Stimulated activated memory B cell treated with anti-CD40 and anti-IgM and Interleukin-4, amounts not matched to agents 10 μg/mL and 1 μg/mL and 100 μg/mL, for 72 hours (primary cell): ENCODE measurements at regions not wholly inside any gene's neighbourhood (a gene's known extent, or its start where the extent isn't known, plus 50 kb on each side); places are given as distances from the start of the nearest gene placed in this dataset.
"Not testable (repeated sequence)": the region's sequence is repeated elsewhere in the genome, so short reads cannot be mapped to it uniquely, and the experiment has no call there.

Source experiments
- ATAC-seq: fragments of 150-1000 bp; cut with Tn5 transposase; 2 replicates; pipeline ENCODE4 v1.10.0; 2021
- H3K27ac Mint-ChIP-seq: one replicate; pipeline ENCODE4 v1.8.0; 2022; ENCODE audit warnings: mild to moderate bottlenecking, mixed read lengths
- H3K27me3 Mint-ChIP-seq: one replicate; pipeline ENCODE4 v1.8.0; 2022; ENCODE audit warnings: mixed read lengths
- H3K36me3 Mint-ChIP-seq: one replicate; pipeline ENCODE4 v1.8.0; 2022; ENCODE audit warnings: mixed read lengths
- H3K4me1 Mint-ChIP-seq: one replicate; pipeline ENCODE4 v1.8.0; 2022; ENCODE audit warnings: mixed read lengths
- H3K4me3 Mint-ChIP-seq: one replicate; pipeline ENCODE4 v1.8.0; 2022; ENCODE audit warnings: mild to moderate bottlenecking, moderate library complexity, mixed read lengths
- H3K9me3 Mint-ChIP-seq: one replicate; pipeline ENCODE4 v1.8.0; 2022; ENCODE audit warnings: mixed read lengths

- no peaks in the 10 kb centered on the region for H3K9me3 Mint-ChIP-seq
- no peak overlapping the region for H3K27ac Mint-ChIP-seq
- H3K27me3 Mint-ChIP-seq, result no peaks in the 10 kb centered on the region
- H3K4me1 Mint-ChIP-seq, result no peaks in the 10 kb centered on the region
- no peak for ATAC-seq
- no peaks in the 10 kb centered on the region for H3K36me3 Mint-ChIP-seq
- H3K4me3 Mint-ChIP-seq, result no peak overlapping the region
Measured at GRCh38 chr2:40629768-40630434, 178.0 kb upstream of the SLC8A1 start.

- Mint-ChIP-seq H3K9me3 (no peaks in the 10 kb centered on the region), H3K4me1 (no peaks in the 10 kb centered on the region), H3K4me3 (no peak overlapping the region), H3K27me3 (no peaks in the 10 kb centered on the region), H3K36me3 (no peaks in the 10 kb centered on the region), H3K27ac (no peak overlapping the region)
- no peak for ATAC-seq
Measured at GRCh38 chr2:40639320-40639719, 187.4 kb upstream of the SLC8A1 start.

- H3K36me3 Mint-ChIP-seq, result no peaks in the 10 kb centered on the region
- H3K4me3 Mint-ChIP-seq, result no peak overlapping the region
- H3K27me3 Mint-ChIP-seq, result no peaks in the 10 kb centered on the region
- ATAC-seq, result no peak
- H3K4me1 Mint-ChIP-seq, result no peaks in the 10 kb centered on the region
- no peaks in the 10 kb centered on the region for H3K9me3 Mint-ChIP-seq
- H3K27ac Mint-ChIP-seq, result no peak overlapping the region
Measured at GRCh38 chr2:40642237-40642636, 190.3 kb upstream of the SLC8A1 start.

- H3K4me1 Mint-ChIP-seq, result no peaks in the 10 kb centered on the region
- no peaks in the 10 kb centered on the region for H3K9me3 Mint-ChIP-seq
- ATAC-seq, result no peak
- H3K27me3 Mint-ChIP-seq, result no peaks in the 10 kb centered on the region
- no peak overlapping the region for H3K4me3 Mint-ChIP-seq
- no peak overlapping the region for H3K27ac Mint-ChIP-seq
- no peaks in the 10 kb centered on the region for H3K36me3 Mint-ChIP-seq
Measured at GRCh38 chr2:40642726-40643125, 190.8 kb upstream of the SLC8A1 start.

- no peaks in the 10 kb centered on the region for H3K4me1 Mint-ChIP-seq
Measured at GRCh38 chr2:40646642-40647041, 194.8 kb upstream of the SLC8A1 start.

GRCh38 chr2:40652155-40652554 lies 200.3 kb upstream of the SLC8A1 start:
- Mint-ChIP-seq H3K4me3 (no peak overlapping the region), H3K27me3 (no peaks in the 10 kb centered on the region), H3K36me3 (no peaks in the 10 kb centered on the region), H3K4me1 (no peaks in the 10 kb centered on the region), H3K9me3 (no peaks in the 10 kb centered on the region), H3K27ac (no peak overlapping the region)
- ATAC-seq, result no peak

More at GRCh38 chr2:40646642-40647041, 194.8 kb upstream of the SLC8A1 start:
- Mint-ChIP-seq H3K9me3 (no peaks in the 10 kb centered on the region), H3K36me3 (no peaks in the 10 kb centered on the region), H3K27ac (no peak overlapping the region), H3K27me3 (no peaks in the 10 kb centered on the region), H3K4me3 (no peak overlapping the region)
- no peak for ATAC-seq

- Mint-ChIP-seq H3K36me3 (no peaks in the 10 kb centered on the region), H3K27ac (no peak overlapping the region), H3K4me1 (no peaks in the 10 kb centered on the region), H3K27me3 (no peaks in the 10 kb centered on the region), H3K9me3 (no peaks in the 10 kb centered on the region), H3K4me3 (no peak overlapping the region)
- ATAC-seq, result no peak
Measured at GRCh38 chr2:40653829-40654228, 201.9 kb upstream of the SLC8A1 start.

- Mint-ChIP-seq H3K4me1 (no peaks in the 10 kb centered on the region), H3K9me3 (no peaks in the 10 kb centered on the region), H3K27me3 (no peaks in the 10 kb centered on the region), H3K27ac (no peak overlapping the region), H3K36me3 (no peaks in the 10 kb centered on the region), H3K4me3 (no peak overlapping the region)
- no peak for ATAC-seq
Measured at GRCh38 chr2:40654346-40654745, 202.5 kb upstream of the SLC8A1 start.

GRCh38 chr2:40658941-40659340 lies 207.1 kb upstream of the SLC8A1 start:
- H3K4me3 Mint-ChIP-seq, result no peak overlapping the region
- no peak overlapping the region for H3K27ac Mint-ChIP-seq
- no peaks in the 10 kb centered on the region for H3K9me3 Mint-ChIP-seq
- H3K27me3 Mint-ChIP-seq, result no peaks in the 10 kb centered on the region
- ATAC-seq, result no peak
- H3K4me1 Mint-ChIP-seq, result no peaks in the 10 kb centered on the region
- no peaks in the 10 kb centered on the region for H3K36me3 Mint-ChIP-seq

GRCh38 chr2:40665493-40666232 lies 213.8 kb upstream of the SLC8A1 start:
- H3K4me1 Mint-ChIP-seq, result no peaks in the 10 kb centered on the region
- H3K36me3 Mint-ChIP-seq, result no peaks in the 10 kb centered on the region
- peaks cover 3% of the 10 kb centered on the region for H3K9me3 Mint-ChIP-seq
- H3K27ac Mint-ChIP-seq, result no peak overlapping the region
- H3K4me3 Mint-ChIP-seq, result no peak overlapping the region
- no peak for ATAC-seq
- no peaks in the 10 kb centered on the region for H3K27me3 Mint-ChIP-seq

GRCh38 chr2:40666398-40666797 lies 214.5 kb upstream of the SLC8A1 start:
- H3K4me1 Mint-ChIP-seq, result no peaks in the 10 kb centered on the region
- no peak overlapping the region for H3K27ac Mint-ChIP-seq
- H3K36me3 Mint-ChIP-seq, result no peaks in the 10 kb centered on the region
- peaks cover 3% of the 10 kb centered on the region for H3K9me3 Mint-ChIP-seq
- H3K4me3 Mint-ChIP-seq, result no peak overlapping the region
- ATAC-seq, result no peak
- H3K27me3 Mint-ChIP-seq, result no peaks in the 10 kb centered on the region

- Mint-ChIP-seq H3K27me3 (no peaks in the 10 kb centered on the region), H3K4me1 (no peaks in the 10 kb centered on the region), H3K4me3 (no peak overlapping the region), H3K9me3 (peaks cover 3% of the 10 kb centered on the region), H3K36me3 (no peaks in the 10 kb centered on the region), H3K27ac (no peak overlapping the region)
- no peak for ATAC-seq
Measured at GRCh38 chr2:40668425-40668824, 216.5 kb upstream of the SLC8A1 start.

- not testable (repeated sequence) for H3K36me3 Mint-ChIP-seq, H3K4me3 Mint-ChIP-seq, ATAC-seq
Measured at GRCh38 chr2:40676134-40676790, 224.4 kb upstream of the SLC8A1 start.

GRCh38 chr2:40680547-40680946 lies 228.7 kb upstream of the SLC8A1 start:
- peaks cover 18% of the 10 kb centered on the region for H3K9me3 Mint-ChIP-seq
- H3K27me3 Mint-ChIP-seq, result no peaks in the 10 kb centered on the region
- no peak for ATAC-seq
- no peaks in the 10 kb centered on the region for H3K36me3 Mint-ChIP-seq
- no peak overlapping the region for H3K4me3 Mint-ChIP-seq
- H3K27ac Mint-ChIP-seq, result no peak overlapping the region
- H3K4me1 Mint-ChIP-seq, result no peaks in the 10 kb centered on the region

More at GRCh38 chr2:40676134-40676790, 224.4 kb upstream of the SLC8A1 start:
- not testable (repeated sequence) for H3K9me3 Mint-ChIP-seq, H3K27ac Mint-ChIP-seq, H3K4me1 Mint-ChIP-seq, H3K27me3 Mint-ChIP-seq

GRCh38 chr2:40690036-40690435 lies 238.1 kb upstream of the SLC8A1 start:
- Mint-ChIP-seq H3K27ac (no peak overlapping the region), H3K4me3 (no peak overlapping the region)

GRCh38 chr2:40690525-40690924 lies 238.6 kb upstream of the SLC8A1 start:
- Mint-ChIP-seq H3K27me3 (no peaks in the 10 kb centered on the region), H3K9me3 (peaks cover 15% of the 10 kb centered on the region), H3K36me3 (no peaks in the 10 kb centered on the region), H3K4me1 (no peaks in the 10 kb centered on the region), H3K4me3 (no peak overlapping the region), H3K27ac (no peak overlapping the region)
- no peak for ATAC-seq

More at GRCh38 chr2:40690036-40690435, 238.1 kb upstream of the SLC8A1 start:
- Mint-ChIP-seq H3K36me3 (no peaks in the 10 kb centered on the region), H3K4me1 (no peaks in the 10 kb centered on the region), H3K9me3 (peaks cover 14% of the 10 kb centered on the region), H3K27me3 (no peaks in the 10 kb centered on the region)
- no peak for ATAC-seq
